K562 (cell line): ENCODE measurements at regions not wholly inside any gene's neighbourhood (a gene's known extent, or its start where the extent isn't known, plus 50 kb on each side); places are given as distances from the start of the nearest gene placed in this dataset.

Experiments
- DACH1 ChIP-seq: fragments of 450-650 bp; IDR thresholded peaks from 2 replicates; pipeline ENCODE4 v1.6.1; 2018; ENCODE audit not compliant: partially characterized antibody
- MTA3 ChIP-seq: fragments of 450-650 bp; formaldehyde crosslinking; IDR thresholded peaks from 2 replicates; pipeline ENCODE4 v1.6.1; 2017; ENCODE audit warnings: mild to moderate bottlenecking, borderline replicate concordance
- SMARCA5 ChIP-seq: fragments of 450-650 bp; IDR thresholded peaks from 2 replicates; pipeline ENCODE4 v1.6.1; 2016
- TAF9B ChIP-seq: fragments of 450-650 bp; IDR thresholded peaks from 2 replicates; pipeline ENCODE4 v1.6.1; 2018; ENCODE audit warnings: mild to moderate bottlenecking; ENCODE audit not compliant: partially characterized antibody
- TF ChIP-seq, protein P1 (sequence below): fragments of 250-450 bp; sonication (Bioruptor Pico); IDR thresholded peaks from 2 replicates; pipeline ENCODE4 v1.5.1; 2021; ENCODE audit warnings: mild to moderate bottlenecking

- TF ChIP-seq, protein P1, sequence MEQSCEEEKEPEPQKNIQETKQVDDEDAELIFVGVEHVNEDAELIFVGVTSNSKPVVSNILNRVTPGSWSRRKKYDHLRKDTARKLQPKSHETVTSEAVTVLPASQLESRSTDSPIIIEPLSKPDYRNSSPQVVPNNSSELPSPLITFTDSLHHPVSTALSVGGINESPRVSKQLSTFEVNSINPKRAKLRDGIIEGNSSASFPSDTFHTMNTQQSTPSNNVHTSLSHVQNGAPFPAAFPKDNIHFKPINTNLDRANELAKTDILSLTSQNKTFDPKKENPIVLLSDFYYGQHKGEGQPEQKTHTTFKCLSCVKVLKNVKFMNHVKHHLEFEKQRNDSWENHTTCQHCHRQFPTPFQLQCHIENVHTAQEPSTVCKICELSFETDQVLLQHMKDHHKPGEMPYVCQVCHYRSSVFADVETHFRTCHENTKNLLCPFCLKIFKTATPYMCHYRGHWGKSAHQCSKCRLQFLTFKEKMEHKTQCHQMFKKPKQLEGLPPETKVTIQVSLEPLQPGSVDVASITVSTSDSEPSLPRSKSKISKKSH = no peak
- TF ChIP-seq SMARCA5 = no peak
- no peak for TF ChIP-seq MTA3
- no peak for TF ChIP-seq DACH1
- TF ChIP-seq TAF9B = no peak
Measured at GRCh38 chr13:55159765-55160164, 1981.0 kb upstream of the PRR20A start.
